NAMALWA (cell line): ENCODE measurements at regions not wholly inside any gene's neighbourhood (a gene's known extent, or its start where the extent isn't known, plus 50 kb on each side); places are given as distances from the start of the nearest gene placed in this dataset.
"Not testable (repeated sequence)": the region's sequence is repeated elsewhere in the genome, so short reads cannot be mapped to it uniquely, and the experiment has no call there.

ENCODE experiments used
- DNase-seq: peaks from one replicate; pipeline ENCODE4 v3.0.0-alpha.2; 2015; ENCODE audit warnings: low spot score

GRCh38 chr6:121925534-121926255 is 473.8 kb upstream of the HSF2 start:
- no peak for DNase-seq

- DNase-seq: no peak
These were observed 470.2 kb upstream of the HSF2 start for GRCh38 chr6:121929301-121929700.

DNA sequence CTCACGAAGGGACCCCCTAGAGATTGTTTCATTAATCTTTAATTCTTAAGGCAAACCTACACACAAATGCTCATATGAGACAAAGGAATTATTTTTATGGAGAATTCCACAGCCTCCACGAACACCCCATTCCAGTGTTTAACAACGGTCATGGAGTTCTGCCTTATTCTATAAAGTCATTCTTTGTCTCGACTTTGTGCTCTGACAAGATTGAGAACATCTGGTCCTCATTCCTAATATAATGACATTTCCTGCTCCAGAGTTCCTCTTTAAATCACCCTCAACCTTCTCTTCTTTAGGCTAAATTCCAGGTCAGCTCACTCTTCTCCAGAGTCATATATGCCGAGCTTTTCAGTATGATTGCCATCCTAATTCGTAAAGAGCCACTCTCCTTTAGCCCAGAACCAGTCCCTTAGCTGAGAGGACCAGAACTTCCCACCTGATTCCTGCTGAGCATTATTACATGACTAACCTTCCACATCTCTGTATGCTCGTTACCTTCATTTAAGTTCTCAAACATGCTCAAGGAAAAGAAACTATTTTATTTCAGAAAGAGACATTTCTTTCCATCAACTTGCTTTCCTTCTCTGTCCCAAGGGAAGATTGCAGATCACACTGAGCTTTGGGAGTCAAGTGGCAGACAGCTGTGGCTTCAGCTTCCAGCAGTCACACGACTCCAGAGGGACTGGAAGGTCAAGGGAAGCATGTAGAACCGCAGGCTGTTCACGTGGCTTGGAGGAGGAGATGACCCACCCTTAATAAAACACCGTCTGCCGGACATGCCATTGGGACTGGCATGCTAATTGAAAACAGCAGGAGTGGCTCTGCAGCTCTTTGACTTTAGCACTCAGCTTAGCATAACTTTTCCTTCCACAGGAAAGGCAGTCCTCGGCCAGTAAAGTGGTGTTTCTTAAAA is 467.1 kb upstream of the HSF2 start:
- DNase-seq: no peak

DNA sequence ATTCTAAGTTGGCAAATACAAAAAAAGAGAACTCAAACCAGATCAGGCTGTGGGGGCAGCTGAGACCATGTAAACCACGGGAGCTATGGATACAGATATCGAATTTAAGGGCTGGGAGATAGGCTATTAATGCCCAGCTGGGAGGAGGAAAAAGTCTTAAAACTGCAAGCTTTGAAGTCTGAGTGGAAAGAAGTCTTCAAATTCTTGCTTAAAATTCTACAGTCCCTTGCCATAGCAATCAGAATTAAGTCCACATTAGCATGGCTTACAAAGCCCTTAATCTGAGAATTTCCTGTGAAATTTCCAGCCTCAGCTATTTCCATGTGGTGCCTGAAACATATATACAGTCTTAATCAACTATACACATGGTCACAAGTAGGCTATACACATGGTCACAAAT is 465.0 kb upstream of the HSF2 start:
- DNase-seq: no peak

DNA sequence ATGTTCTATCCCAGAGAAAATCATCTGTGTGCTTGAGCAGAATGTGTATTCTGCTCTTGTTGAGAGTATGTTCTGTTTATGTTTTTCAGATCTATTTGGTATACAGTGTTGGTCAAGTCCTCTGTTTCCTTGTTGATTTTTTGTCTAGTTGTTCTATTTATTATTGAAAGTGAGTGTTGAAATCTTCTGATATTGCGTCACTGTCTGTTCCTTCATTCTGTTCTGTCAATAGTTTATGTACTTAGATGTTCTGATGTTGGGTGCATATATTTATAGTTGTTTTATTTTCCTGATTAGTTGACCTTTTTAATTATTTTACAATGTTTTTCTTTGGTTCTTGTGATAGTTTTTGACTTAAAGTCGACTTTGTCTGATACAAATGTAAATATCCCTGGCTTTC is 458.7 kb upstream of the HSF2 start:
- no peak for DNase-seq

GRCh38 chr6:121944354-121944753 is 455.1 kb upstream of the HSF2 start:
- DNase-seq: no peak

- DNase-seq: no peak
These were observed 448.3 kb upstream of the HSF2 start for GRCh38 chr6:121951123-121951522.

GRCh38 chr6:121951918-121952379 is 447.5 kb upstream of the HSF2 start:
- DNase-seq: no peak

DNA sequence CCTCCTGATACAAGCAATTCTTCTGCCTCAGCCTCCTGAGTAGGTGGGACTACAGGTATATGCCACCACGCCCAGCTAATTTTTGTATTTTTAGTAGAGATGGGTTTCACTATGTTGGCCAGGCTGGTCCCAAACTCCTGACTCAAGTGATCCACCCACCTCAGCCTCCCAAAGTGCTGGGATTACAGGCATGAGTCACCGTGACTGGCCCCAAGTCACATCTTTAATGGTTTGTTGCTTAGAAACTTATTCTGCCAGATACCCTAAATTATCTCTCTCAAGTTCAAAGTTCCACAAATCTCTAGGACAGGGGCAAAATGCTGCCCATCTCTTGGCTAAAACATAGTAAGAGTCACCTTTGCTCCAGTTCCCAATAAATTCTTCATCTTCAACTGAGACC is 444.1 kb upstream of the HSF2 start:
- DNase-seq: not testable (repeated sequence)

- DNase-seq: no peak
These were observed 442.7 kb upstream of the HSF2 start for GRCh38 chr6:121956782-121957181.

DNA sequence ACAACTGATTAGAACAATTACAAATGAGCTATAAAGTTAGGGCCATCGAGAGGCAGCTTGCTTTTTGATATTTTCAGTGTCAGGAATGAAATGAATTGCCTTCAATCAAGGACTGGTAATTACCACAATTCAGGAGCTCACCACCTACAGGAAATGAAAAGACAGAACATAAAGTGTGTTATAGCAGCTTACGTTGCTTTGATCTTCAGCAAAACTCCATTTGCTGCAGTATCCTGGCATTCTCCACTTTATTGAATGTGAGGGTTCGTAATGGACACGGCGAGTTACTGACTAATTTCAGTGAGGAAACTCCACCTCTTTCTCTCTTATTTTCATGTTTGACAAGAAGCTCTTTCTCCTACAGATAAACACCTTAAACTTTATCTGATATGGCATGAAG is 440.0 kb upstream of the HSF2 start:
- no peak for DNase-seq

DNA sequence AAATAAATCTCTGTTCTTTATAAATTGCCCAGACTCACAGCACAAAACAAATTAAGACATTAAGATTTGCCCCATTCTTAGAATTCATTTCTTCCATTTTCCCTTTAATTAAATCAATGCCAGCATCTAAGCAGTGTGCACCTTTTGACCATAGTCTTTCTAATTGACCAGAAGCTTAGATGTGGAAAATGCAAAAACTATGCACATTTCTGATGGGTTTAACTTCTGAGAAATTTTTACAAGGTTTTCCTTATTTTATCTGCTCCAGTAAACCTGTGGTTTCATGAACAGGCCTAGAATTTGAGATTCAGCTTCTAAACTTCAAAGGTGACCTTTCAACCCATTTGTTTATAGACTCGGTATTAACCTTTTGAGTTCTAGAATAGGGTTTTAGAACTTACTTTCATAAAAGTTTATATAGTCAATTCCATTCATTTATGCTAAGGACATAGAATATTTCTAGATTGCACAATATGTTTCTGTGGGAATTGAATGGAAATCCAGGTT is 437.8 kb upstream of the HSF2 start:
- DNase-seq: no peak

GRCh38 chr6:121963826-121964225 is 435.6 kb upstream of the HSF2 start:
- no peak for DNase-seq

- no peak for DNase-seq
These were observed 433.7 kb upstream of the HSF2 start for GRCh38 chr6:121965739-121966138.

- no peak for DNase-seq
These were observed 431.8 kb upstream of the HSF2 start for GRCh38 chr6:121967631-121968030.

DNA sequence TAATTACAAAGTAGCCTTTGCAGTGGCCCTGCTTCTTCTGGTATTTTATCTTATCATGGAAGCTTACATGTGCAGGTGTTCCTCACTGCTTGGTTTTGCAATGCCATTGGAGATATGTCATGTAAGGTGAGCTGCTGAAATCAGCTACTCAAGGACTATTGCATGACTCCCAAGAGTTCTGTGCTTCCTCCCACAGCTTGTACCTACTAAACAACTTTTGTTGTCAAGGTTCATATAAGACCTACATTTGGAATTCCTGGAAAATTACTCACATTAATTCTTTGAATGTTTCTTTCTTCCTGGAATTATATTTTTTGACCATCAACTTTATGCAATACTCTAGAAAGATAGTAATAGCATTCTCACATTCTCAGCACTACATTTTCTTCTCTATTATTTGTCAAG is 427.5 kb upstream of the HSF2 start:
- no peak for DNase-seq

GRCh38 chr6:121984956-121985355 is 414.5 kb upstream of the HSF2 start:
- no peak for DNase-seq

DNA sequence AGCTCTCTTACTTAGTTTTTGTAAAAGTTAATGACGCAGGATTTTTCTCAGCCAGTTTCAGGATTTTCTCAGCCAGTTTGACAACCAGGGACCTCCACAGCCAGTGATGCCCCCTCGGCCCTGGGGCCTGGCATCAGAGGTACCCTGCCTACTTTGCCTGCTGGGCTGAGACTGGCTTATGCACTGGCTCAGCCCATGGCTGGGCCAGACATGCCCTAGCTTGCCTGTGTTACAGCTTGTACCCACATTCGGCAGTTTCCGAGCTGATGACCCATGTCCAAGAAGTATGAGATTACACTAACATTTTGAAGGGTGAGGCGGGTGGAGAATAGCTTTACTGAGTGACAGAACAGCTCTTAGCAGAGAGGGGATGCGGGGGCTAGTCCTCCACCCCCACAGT is 406.1 kb upstream of the HSF2 start:
- DNase-seq: no peak

DNA sequence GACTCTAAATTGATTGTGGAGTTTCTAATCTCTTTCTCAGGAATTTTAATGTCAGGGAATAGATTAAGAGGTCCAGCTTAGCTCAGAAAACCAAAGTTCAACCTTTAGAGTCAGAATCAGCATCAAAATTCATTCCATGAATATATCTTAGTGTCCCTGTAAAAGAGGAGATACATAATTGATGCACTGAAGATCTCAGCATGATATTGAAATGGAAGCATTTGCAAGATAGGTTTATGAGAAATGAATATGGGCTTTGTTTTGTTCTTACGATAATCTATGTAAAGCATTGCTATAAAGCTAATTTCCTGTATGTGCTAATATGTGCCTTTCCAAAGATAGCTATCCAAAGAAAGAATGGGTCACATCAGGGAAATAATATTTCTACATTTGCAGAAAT is 404.5 kb upstream of the HSF2 start:
- no peak for DNase-seq

GRCh38 chr6:121998631-121999030 is 400.8 kb upstream of the HSF2 start:
- no peak for DNase-seq

GRCh38 chr6:121999456-122000065 is 399.9 kb upstream of the HSF2 start:
- DNase-seq: no peak

DNA sequence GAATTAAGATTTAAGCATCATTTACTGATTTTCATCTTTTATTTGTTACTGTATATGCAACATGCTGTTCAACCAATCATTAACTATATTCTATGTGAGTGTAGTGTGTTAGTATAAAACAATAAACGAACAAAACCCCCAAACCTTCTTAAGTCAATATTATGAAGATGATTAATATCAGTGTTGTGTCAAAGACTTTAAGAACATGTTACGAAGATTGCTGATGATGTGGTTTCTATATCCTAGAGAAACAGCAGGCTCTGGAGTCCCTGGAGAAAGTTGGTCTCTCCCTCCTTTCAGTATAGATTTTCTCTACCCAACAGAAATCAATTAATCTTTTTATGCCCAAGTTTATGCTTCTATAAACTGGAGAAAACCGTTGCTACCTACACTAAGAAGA is 393.8 kb upstream of the HSF2 start:
- DNase-seq: no peak

DNA sequence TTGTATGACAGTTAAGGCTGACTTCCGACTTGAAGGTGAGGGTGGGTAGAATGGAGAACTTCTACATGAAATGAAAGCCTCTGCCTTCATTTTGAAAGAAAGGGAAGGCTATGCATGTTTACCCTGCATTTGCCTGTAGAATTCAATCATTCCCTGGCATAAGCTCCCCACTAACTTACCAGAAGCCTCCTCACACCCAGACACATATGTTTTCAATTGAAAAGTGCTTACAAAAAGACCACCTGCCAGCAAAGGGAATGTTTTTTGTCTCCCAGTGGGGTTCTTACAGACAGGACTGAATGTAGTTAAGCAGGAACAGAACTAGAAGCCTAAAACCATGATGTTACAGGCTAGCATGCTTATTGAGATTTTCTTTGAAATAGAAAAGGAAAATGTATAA is 392.1 kb upstream of the HSF2 start:
- no peak for DNase-seq
